Suprapubic skin (tissue), 3 donors: ENCODE measurements at regions not wholly inside any gene's neighbourhood (a gene's known extent, or its start where the extent isn't known, plus 50 kb on each side); places are given as distances from the start of the nearest gene placed in this dataset.

Source experiments
- CTCF ChIP-seq, 2 donors: fragments of 200-600 bp in 1 of 2; fragments of 450-650 bp in 1 of 2; sonication (generic) in 1 of 2; IDR thresholded peaks; one replicate each; pipeline ENCODE4 v1.5.1; 2016 to 2019; ENCODE audit warnings: antibody characterized with exemption in 2 of 2, mild to moderate bottlenecking in 1 of 2, moderate library complexity in 1 of 2
- POLR2AphosphoS5 ChIP-seq, 3 donors: sonication (generic); formaldehyde crosslinking; IDR thresholded peaks; one replicate each; pipeline ENCODE4 v1.6.1; 2017; ENCODE audit warnings: antibody characterized with exemption in 3 of 3

GRCh38 chr10:131009791-131010190, 301.7 kb downstream of the TCERG1L start:
- TF ChIP-seq CTCF (IDR thresholded peaks at IDR 0.05): no peak
- TF ChIP-seq POLR2AphosphoS5 (IDR thresholded peaks at IDR 0.05): no peak
